AG09319 (cell line): ENCODE measurements at regions not wholly inside any gene's neighbourhood (a gene's known extent, or its start where the extent isn't known, plus 50 kb on each side); places are given as distances from the start of the nearest gene placed in this dataset.
A peak's percentile ranks its signal among the peaks of the same experiment; 100 is the strongest.

Experiments
- DNase-seq: peaks from one replicate; pipeline ENCODE4 v3.0.0-alpha.2; 2010; ENCODE audit warnings: low read depth; ENCODE audit errors: extremely low read depth
- CTCF ChIP-seq: IDR thresholded peaks from 2 replicates; pipeline ENCODE4 v1.5.1; 2011; ENCODE audit warnings: low read depth, mild to moderate bottlenecking, inconsistent platforms, low read length, moderate library complexity

- no peak for DNase-seq
- TF ChIP-seq CTCF, result no peak
Observed at GRCh38 chr5:87141544-87141943, 126.1 kb upstream of the RASA1 start.

- DNase-seq, result peak; percentile 49
Observed at GRCh38 chr5:87145853-87146252, 121.8 kb upstream of the RASA1 start.

GRCh38 chr5:87147441-87147840, 120.2 kb upstream of the RASA1 start:
- no peak for TF ChIP-seq CTCF
- DNase-seq, result no peak

GRCh38 chr5:87150630-87151029, 117.1 kb upstream of the RASA1 start:
- no peak for TF ChIP-seq CTCF
- no peak for DNase-seq

GRCh38 chr5:87151547-87151946, 116.1 kb upstream of the RASA1 start:
- peak; percentile 32 for DNase-seq
- TF ChIP-seq CTCF, result no peak

- no peak for DNase-seq
- no peak for TF ChIP-seq CTCF
Observed at GRCh38 chr5:87152886-87153285, 114.8 kb upstream of the RASA1 start.

- no peak for DNase-seq
- no peak for TF ChIP-seq CTCF
Observed at GRCh38 chr5:87154191-87154590, 113.5 kb upstream of the RASA1 start.

GRCh38 chr5:87155106-87155505, 112.6 kb upstream of the RASA1 start:
- DNase-seq, result no peak
- TF ChIP-seq CTCF, result no peak
